Neural cell (in vitro differentiated cells): ENCODE measurements at regions not wholly inside any gene's neighbourhood (a gene's known extent, or its start where the extent isn't known, plus 50 kb on each side); places are given as distances from the start of the nearest gene placed in this dataset.

Source experiments
- H2AFZ ChIP-seq: fragments of 200-600, 300-800 bp; sonication (generic), shearing (Covaris generic); 2 replicates; pipeline ENCODE4 v1.6.0; 2014; ENCODE audit warnings: low read depth, mild to moderate bottlenecking, antibody characterized with exemption, low read length, moderate library complexity
- H3F3A ChIP-seq: fragments of 200-600 bp; shearing (Covaris generic); 2 replicates; pipeline ENCODE4 v1.6.1; 2016; ENCODE audit warnings: mild to moderate bottlenecking, moderate library complexity, mixed read lengths, antibody characterized with exemption, low read length; ENCODE audit not compliant: insufficient read depth, poor library complexity, severe bottlenecking
- H3K27ac ChIP-seq: fragments of 200-600, 300-800 bp; sonication (generic), shearing (Covaris generic); 2 replicates; pipeline ENCODE4 v1.5.1; 2014; ENCODE audit warnings: mild to moderate bottlenecking, low read length, moderate library complexity
- H3K27me3 ChIP-seq: fragments of 300-800, 200-600 bp; sonication (generic), shearing (Covaris generic); 2 replicates; pipeline ENCODE4 v1.6.0; 2014; ENCODE audit warnings: mild to moderate bottlenecking, low read depth, low read length, moderate library complexity; ENCODE audit not compliant: insufficient read depth
- H3K36me3 ChIP-seq: fragments of 300-800, 200-600 bp; sonication (generic), shearing (Covaris generic); 2 replicates; pipeline ENCODE4 v1.5.1; 2014; ENCODE audit warnings: mild to moderate bottlenecking, antibody characterized with exemption, low read length, moderate library complexity; ENCODE audit not compliant: insufficient read depth
- H3K4me2 ChIP-seq: fragments of 300-800, 200-600 bp; sonication (generic), shearing (Covaris generic); 2 replicates; pipeline ENCODE4 v1.6.0; 2014; ENCODE audit warnings: mild to moderate bottlenecking, low read length
- H3K4me3 ChIP-seq: fragments of 300-800, 200-600 bp; sonication (generic), shearing (Covaris generic); 2 replicates; pipeline ENCODE4 v1.5.1; 2014; ENCODE audit warnings: mild to moderate bottlenecking, low read length, moderate library complexity
- H3K79me2 ChIP-seq: fragments of 200-600 bp; shearing (Covaris generic); replicated peaks from 2 replicates; pipeline ENCODE4 v1.6.0; 2014; ENCODE audit warnings: mild to moderate bottlenecking, low read length, moderate library complexity; ENCODE audit not compliant: insufficient read depth
- H3K9ac ChIP-seq: fragments of 300-800, 200-600 bp; sonication (generic), shearing (Covaris generic); 2 replicates; pipeline ENCODE4 v1.6.1; 2016; ENCODE audit warnings: mild to moderate bottlenecking, low read length, mixed read lengths
- H3K9me2 ChIP-seq: fragments of 200-600 bp; shearing (Covaris generic); 2 replicates; pipeline ENCODE4 v1.6.1; 2016; ENCODE audit warnings: mild to moderate bottlenecking, low read length, mixed read lengths; ENCODE audit not compliant: insufficient read depth
- H3K9me3 ChIP-seq: fragments of 200-600, 300-800 bp; sonication (generic), shearing (Covaris generic); 2 replicates; pipeline ENCODE4 v1.6.1; 2016; ENCODE audit warnings: mild to moderate bottlenecking, mixed run types, low read length, moderate library complexity, mixed read lengths
- H4K20me1 ChIP-seq: fragments of 200-600 bp; shearing (Covaris generic); 2 replicates; pipeline ENCODE4 v1.6.1; 2016; ENCODE audit warnings: mild to moderate bottlenecking, mixed run types; ENCODE audit not compliant: insufficient read depth
- CTCF ChIP-seq: fragments of 450-650 bp; IDR thresholded peaks from 2 replicates; pipeline ENCODE4 v1.5.1; 2014; ENCODE audit warnings: antibody characterized with exemption, mild to moderate bottlenecking, moderate library complexity; ENCODE audit not compliant: poor library complexity, severe bottlenecking
- EP300 ChIP-seq: fragments of 450-650 bp; conservative IDR thresholded peaks from 2 replicates; pipeline ENCODE4 v1.6.1; 2014; ENCODE audit warnings: antibody characterized with exemption, mild to moderate bottlenecking, moderate library complexity; ENCODE audit not compliant: poor library complexity, severe bottlenecking
- EZH2 ChIP-seq: fragments of 200-600, 300-800 bp; shearing (Covaris generic), sonication (generic); IDR thresholded peaks from 2 replicates; pipeline ENCODE4 v1.6.1; 2014; ENCODE audit warnings: antibody characterized with exemption, low read length, borderline replicate concordance, mild to moderate bottlenecking; ENCODE audit not compliant: insufficient read depth, poor library complexity, severe bottlenecking
- MXI1 ChIP-seq: fragments of 450-650 bp; conservative IDR thresholded peaks from 2 replicates; pipeline ENCODE4 v1.6.1; 2014; ENCODE audit warnings: antibody characterized with exemption, mild to moderate bottlenecking; ENCODE audit not compliant: poor library complexity, severe bottlenecking
- POLR2AphosphoS5 ChIP-seq: IDR thresholded peaks from 2 replicates; pipeline ENCODE4 v1.6.1; 2012
- RAD21 ChIP-seq: fragments of 450-650 bp; conservative IDR thresholded peaks from 2 replicates; pipeline ENCODE4 v1.6.1; 2014; ENCODE audit warnings: antibody characterized with exemption, mild to moderate bottlenecking, moderate library complexity
- SMC3 ChIP-seq: fragments of 450-650 bp; conservative IDR thresholded peaks from 2 replicates; pipeline ENCODE4 v1.6.1; 2014; ENCODE audit warnings: antibody characterized with exemption, mild to moderate bottlenecking, moderate library complexity; ENCODE audit not compliant: poor library complexity
- TAF1 ChIP-seq: IDR thresholded peaks from 2 replicates; pipeline ENCODE4 v1.6.1; 2012; ENCODE audit warnings: low read depth
- TF ChIP-seq, protein P1 (sequence below): IDR thresholded peaks from 2 replicates; pipeline ENCODE4 v1.6.1; 2012; ENCODE audit warnings: borderline replicate concordance

- Histone ChIP-seq H4K20me1 (no peaks in the 10 kb centered on the region), H2AFZ (no peak overlapping the region), H3K4me3 (no peak overlapping the region), H3K27me3 (no peaks in the 10 kb centered on the region), H3K4me2 (no peak overlapping the region), H3K79me2 (no peaks in the 10 kb centered on the region), H3K9me2 (no peaks in the 10 kb centered on the region), H3F3A (no peaks in the 10 kb centered on the region), H3K9ac (no peak overlapping the region), H3K27ac (no peak overlapping the region), H3K9me3 (no peaks in the 10 kb centered on the region), H3K36me3 (no peaks in the 10 kb centered on the region)
- TF ChIP-seq TAF1: no peak
- TF ChIP-seq MXI1: no peak
- no peak for TF ChIP-seq CTCF
- TF ChIP-seq POLR2AphosphoS5: no peak
- TF ChIP-seq EZH2: no peak
- no peak for TF ChIP-seq EP300
- TF ChIP-seq, protein P1, sequence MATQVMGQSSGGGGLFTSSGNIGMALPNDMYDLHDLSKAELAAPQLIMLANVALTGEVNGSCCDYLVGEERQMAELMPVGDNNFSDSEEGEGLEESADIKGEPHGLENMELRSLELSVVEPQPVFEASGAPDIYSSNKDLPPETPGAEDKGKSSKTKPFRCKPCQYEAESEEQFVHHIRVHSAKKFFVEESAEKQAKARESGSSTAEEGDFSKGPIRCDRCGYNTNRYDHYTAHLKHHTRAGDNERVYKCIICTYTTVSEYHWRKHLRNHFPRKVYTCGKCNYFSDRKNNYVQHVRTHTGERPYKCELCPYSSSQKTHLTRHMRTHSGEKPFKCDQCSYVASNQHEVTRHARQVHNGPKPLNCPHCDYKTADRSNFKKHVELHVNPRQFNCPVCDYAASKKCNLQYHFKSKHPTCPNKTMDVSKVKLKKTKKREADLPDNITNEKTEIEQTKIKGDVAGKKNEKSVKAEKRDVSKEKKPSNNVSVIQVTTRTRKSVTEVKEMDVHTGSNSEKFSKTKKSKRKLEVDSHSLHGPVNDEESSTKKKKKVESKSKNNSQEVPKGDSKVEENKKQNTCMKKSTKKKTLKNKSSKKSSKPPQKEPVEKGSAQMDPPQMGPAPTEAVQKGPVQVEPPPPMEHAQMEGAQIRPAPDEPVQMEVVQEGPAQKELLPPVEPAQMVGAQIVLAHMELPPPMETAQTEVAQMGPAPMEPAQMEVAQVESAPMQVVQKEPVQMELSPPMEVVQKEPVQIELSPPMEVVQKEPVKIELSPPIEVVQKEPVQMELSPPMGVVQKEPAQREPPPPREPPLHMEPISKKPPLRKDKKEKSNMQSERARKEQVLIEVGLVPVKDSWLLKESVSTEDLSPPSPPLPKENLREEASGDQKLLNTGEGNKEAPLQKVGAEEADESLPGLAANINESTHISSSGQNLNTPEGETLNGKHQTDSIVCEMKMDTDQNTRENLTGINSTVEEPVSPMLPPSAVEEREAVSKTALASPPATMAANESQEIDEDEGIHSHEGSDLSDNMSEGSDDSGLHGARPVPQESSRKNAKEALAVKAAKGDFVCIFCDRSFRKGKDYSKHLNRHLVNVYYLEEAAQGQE: no peak
- TF ChIP-seq RAD21: no peak
- no peak for TF ChIP-seq SMC3
Observed at GRCh38 chr6:9422138-9422537, 986.8 kb upstream of the SLC35B3 start.

DNA sequence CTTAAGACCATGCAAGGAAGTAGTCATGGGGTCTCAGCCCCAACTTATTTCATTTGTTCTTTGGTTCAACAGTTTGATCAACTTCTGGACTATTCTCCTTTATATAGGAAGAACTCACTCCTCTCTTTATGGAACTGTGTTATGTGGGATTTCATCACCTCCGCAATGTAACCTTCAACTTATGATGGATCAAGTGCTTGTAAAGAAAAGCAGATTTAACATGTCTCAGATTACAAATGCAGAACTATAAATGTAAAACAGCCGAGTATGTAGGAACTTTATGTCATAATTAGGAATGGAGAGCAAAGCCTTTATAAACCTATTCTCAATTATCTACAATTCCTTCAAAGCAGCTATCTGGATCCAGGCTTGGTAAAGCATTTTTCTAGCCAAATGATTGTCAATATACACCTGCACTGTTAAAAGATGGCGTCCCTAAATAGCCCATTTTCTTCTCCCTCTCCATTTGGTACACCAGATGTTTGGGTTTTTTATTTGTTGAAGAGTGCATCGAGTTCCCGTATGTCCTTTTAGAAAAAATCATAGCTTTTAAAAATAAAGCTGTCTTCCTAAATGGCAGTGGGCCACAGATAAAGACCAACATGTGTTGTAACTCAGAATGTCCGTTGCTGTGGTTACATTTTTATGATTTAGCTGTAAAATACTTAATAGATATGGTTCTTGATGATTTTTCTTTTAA, 985.1 kb upstream of the SLC35B3 start:
- TF ChIP-seq EZH2 (no peak), CTCF (no peak), POLR2AphosphoS5 (no peak), MXI1 (no peak), TAF1 (no peak)
- TF ChIP-seq, protein P1: no peak
- Histone ChIP-seq H4K20me1 (no peaks in the 10 kb centered on the region), H3F3A (no peaks in the 10 kb centered on the region), H3K27me3 (no peaks in the 10 kb centered on the region), H3K4me2 (no peak overlapping the region), H3K36me3 (no peaks in the 10 kb centered on the region), H3K9me3 (no peaks in the 10 kb centered on the region), H3K9ac (no peak overlapping the region), H2AFZ (no peak overlapping the region), H3K27ac (no peak overlapping the region), H3K79me2 (no peaks in the 10 kb centered on the region), H3K9me2 (no peaks in the 10 kb centered on the region), H3K4me3 (no peak overlapping the region)
